Activated T-cell treated with anti-CD3 and anti-CD28 coated beads, Interleukin-2, amount 50 U/mL, for 24 hours (primary cell): ENCODE measurements at regions not wholly inside any gene's neighbourhood (a gene's known extent, or its start where the extent isn't known, plus 50 kb on each side); places are given as distances from the start of the nearest gene placed in this dataset.
"Not testable (repeated sequence)": the region's sequence is repeated elsewhere in the genome, so short reads cannot be mapped to it uniquely, and the experiment has no call there.

Source experiments
- DNase-seq: peaks from one replicate; pipeline ENCODE4 v3.0.0-alpha.2; 2020
- H3K27ac Mint-ChIP-seq: 2 replicates; pipeline ENCODE4 v1.8.0; 2020; ENCODE audit warnings: mild to moderate bottlenecking, mixed read lengths
- H3K27me3 Mint-ChIP-seq: 2 replicates; pipeline ENCODE4 v1.8.0; 2020; ENCODE audit warnings: mixed read lengths
- H3K36me3 Mint-ChIP-seq: 2 replicates; pipeline ENCODE4 v1.8.0; 2020; ENCODE audit warnings: low read depth, mixed read lengths
- H3K4me1 Mint-ChIP-seq: 2 replicates; pipeline ENCODE4 v1.8.0; 2020; ENCODE audit warnings: low read depth, mixed read lengths
- H3K4me3 Mint-ChIP-seq: 2 replicates; pipeline ENCODE4 v1.8.0; 2020; ENCODE audit warnings: mild to moderate bottlenecking, moderate library complexity, mixed read lengths
- H3K9me3 Mint-ChIP-seq: 2 replicates; pipeline ENCODE4 v1.8.0; 2020; ENCODE audit warnings: mixed read lengths

DNA sequence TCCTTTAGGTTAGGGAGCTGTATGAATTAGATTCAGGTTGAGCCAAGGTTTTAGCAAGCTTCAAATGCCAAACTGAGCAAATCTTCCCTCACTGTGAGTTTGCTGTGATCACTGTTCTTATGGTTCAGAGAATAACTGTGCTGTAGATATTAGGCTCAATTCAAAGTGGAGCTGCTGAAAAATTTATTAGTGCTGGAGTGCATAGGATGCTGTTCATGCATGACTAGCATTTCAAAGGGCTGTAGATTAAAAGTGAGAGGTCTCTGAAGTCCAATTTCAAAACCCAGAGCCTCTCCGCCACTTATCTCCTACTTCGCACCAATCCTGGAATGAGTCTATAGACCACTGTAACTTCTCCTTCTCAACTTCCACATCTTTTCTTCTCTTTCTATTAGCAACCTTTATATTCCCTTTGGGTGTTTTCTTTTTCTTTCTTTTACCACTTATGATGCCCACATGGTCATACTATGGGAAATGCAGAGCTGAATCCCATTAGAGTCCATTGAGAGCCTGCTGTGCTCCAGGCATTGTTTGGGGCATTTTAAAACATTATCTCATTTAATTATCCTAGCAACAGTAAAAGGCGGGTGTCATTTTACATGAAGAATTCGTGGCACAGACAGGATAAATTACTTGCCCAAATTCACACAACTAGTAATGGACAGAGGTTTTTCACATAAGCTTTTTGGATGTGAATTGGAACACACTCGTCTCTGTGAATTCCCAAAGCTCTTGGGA is 77.5 kb upstream of the EEA1 start:
- Mint-ChIP-seq H3K4me1 (peaks cover 10% of the 10 kb centered on the region), H3K9me3 (no peaks in the 10 kb centered on the region), H3K27me3 (no peaks in the 10 kb centered on the region), H3K4me3 (no peak overlapping the region), H3K27ac (no peak overlapping the region), H3K36me3 (no peaks in the 10 kb centered on the region)
- DNase-seq = no peak

DNA sequence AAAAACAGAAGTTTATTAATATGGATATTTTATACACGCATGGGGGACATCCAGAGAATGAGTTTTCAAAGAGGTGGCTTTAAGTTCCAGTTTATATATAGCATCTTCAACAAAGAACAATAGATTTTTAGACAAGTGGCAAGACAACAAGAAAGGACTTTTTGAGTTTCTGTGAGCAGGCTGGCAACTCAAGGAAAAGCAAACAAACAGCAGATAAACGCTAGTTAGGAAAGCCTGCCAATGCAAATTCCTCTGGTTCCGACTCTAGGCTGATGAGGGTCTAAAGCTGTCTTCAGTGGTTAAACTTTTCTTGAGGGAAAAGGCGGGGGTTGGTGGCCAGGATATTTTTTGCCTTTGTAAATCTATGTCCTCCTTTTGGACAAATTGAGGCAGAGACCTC is 78.4 kb upstream of the EEA1 start:
- no peaks in the 10 kb centered on the region for H3K36me3 Mint-ChIP-seq
- no peak for DNase-seq

DNA sequence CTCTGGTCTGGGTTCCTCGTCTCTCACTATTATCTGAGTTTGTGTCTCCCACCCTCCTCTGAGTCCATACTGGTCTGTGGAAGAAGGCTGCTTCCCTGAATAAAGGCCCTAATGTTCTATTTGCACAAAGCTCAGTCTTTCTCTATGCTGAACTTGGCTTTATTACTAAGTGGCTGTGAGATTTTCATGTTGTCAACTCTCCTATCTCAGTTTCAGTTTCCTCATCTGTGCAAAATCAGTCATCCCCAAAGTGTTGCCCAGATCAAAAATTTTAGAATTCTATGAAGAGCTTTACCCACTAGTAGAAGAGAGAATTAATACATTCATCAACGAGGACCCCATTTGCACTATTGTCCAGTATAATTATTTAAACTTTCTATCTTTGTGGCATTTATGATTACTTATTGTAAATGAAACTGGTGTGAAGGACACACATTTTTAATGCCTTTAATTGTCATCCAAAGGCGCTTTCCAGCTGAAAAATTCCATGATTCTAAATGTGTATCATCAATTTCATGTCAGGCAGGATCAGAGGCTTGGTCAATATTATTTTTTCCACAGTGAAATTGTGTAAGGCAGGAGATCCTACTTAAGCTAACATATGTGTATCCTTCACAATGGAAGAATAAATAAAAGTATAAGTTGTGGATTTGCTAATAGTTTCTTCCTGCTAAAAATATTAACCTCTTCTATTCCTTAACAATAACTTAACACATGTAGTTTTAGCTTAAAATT is 79.1 kb upstream of the EEA1 start:
- H3K9me3 Mint-ChIP-seq = no peaks in the 10 kb centered on the region
- no peaks in the 10 kb centered on the region for H3K36me3 Mint-ChIP-seq
- no peak overlapping the region for H3K27ac Mint-ChIP-seq
- DNase-seq = no peak
- H3K4me1 Mint-ChIP-seq = peaks cover 10% of the 10 kb centered on the region
- no peaks in the 10 kb centered on the region for H3K27me3 Mint-ChIP-seq
- no peak overlapping the region for H3K4me3 Mint-ChIP-seq

More for the DNA sequence above, 78.4 kb upstream of the EEA1 start:
- Mint-ChIP-seq H3K4me3 (no peak overlapping the region), H3K4me1 (peaks cover 10% of the 10 kb centered on the region), H3K27me3 (no peaks in the 10 kb centered on the region), H3K9me3 (no peaks in the 10 kb centered on the region), H3K27ac (no peak overlapping the region)

DNA sequence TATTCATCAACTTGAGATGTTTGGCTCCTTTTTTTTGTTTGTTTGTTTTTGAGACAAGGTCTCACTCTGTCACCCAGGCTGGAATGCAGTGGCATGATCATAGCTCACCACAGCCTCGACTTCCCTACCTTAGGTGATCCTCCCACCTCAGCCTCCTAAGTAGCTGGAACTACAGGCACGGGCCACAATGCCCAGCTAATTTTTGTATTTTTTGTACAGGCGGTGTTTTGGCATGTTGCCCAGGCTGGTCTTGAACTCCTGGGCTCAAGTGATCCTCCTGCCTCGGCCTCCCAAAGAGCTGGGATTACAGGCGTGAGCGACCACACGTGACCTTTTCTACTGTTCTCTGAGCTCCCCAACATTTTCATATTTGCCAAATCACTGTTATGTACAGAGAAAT is 79.8 kb upstream of the EEA1 start:
- not testable (repeated sequence) for DNase-seq, H3K4me1 Mint-ChIP-seq, H3K27me3 Mint-ChIP-seq, H3K36me3 Mint-ChIP-seq, H3K4me3 Mint-ChIP-seq, H3K9me3 Mint-ChIP-seq, H3K27ac Mint-ChIP-seq

DNA sequence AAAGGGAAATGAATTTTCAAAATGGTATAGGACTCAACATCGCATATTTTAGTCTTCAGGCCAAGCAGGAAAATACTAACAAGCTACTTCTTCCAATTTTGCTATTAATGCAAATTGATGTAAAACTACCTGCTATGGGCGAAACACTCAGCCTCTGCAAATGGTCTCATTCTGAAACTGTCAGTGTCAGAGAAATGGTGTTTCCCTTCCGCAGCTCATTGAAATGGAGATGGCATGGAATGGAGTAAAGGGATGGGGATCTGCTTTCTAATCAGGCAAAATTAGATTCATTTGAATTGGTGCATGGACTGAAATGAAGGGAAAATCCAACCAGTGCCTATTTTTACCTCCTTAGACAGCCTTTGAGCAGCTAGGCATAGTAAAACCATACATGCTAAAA is 80.4 kb upstream of the EEA1 start:
- no peaks in the 10 kb centered on the region for H3K9me3 Mint-ChIP-seq
- H3K4me1 Mint-ChIP-seq = peaks cover 10% of the 10 kb centered on the region
- no peaks in the 10 kb centered on the region for H3K36me3 Mint-ChIP-seq
- H3K27me3 Mint-ChIP-seq = no peaks in the 10 kb centered on the region
- no peak overlapping the region for H3K4me3 Mint-ChIP-seq
- DNase-seq = no peak
- H3K27ac Mint-ChIP-seq = no peak overlapping the region

DNA sequence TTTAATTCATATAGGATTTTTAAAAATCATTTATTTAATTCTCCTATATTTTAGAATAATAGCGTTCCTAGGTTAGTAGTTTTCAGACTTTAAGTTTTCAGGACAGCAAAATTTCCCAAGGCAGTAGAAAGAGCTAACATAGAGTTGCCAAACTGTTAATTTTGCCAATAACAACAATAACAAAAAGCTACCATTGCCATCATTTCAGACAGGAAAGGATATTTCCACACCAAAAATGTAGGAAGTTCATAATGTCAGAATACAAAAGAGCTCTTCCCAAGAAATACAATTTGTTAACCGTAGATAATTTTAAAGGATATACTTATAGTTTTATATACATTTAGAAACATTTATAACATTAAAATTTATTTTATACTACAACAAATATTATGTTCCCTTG is 81.4 kb upstream of the EEA1 start:
- Mint-ChIP-seq H3K36me3 (no peaks in the 10 kb centered on the region), H3K9me3 (no peaks in the 10 kb centered on the region), H3K4me3 (no peak overlapping the region), H3K27me3 (no peaks in the 10 kb centered on the region), H3K27ac (no peak overlapping the region), H3K4me1 (peaks cover 10% of the 10 kb centered on the region)
- DNase-seq = no peak

DNA sequence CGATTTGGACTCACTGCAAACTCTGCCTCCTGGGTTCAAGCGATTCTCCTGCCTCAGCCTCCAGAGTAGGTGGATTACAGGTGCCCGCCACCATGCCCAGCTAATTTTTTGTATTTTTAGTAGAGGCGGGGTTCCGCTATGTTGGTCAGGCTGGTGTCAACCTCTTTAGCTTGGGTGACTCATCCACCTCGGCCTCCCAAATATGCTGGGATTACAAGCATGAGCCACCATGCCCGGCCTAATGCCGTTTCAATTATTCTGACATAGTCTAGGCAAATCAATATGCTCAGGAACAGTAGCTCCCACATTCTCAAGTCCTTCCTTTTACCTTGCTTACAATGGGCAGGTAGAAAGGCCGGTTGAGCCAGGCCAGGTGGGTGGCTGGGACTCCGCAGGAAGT is 82.0 kb upstream of the EEA1 start:
- no peaks in the 10 kb centered on the region for H3K27me3 Mint-ChIP-seq
- no peak overlapping the region for H3K4me3 Mint-ChIP-seq
- no peak overlapping the region for H3K27ac Mint-ChIP-seq

DNA sequence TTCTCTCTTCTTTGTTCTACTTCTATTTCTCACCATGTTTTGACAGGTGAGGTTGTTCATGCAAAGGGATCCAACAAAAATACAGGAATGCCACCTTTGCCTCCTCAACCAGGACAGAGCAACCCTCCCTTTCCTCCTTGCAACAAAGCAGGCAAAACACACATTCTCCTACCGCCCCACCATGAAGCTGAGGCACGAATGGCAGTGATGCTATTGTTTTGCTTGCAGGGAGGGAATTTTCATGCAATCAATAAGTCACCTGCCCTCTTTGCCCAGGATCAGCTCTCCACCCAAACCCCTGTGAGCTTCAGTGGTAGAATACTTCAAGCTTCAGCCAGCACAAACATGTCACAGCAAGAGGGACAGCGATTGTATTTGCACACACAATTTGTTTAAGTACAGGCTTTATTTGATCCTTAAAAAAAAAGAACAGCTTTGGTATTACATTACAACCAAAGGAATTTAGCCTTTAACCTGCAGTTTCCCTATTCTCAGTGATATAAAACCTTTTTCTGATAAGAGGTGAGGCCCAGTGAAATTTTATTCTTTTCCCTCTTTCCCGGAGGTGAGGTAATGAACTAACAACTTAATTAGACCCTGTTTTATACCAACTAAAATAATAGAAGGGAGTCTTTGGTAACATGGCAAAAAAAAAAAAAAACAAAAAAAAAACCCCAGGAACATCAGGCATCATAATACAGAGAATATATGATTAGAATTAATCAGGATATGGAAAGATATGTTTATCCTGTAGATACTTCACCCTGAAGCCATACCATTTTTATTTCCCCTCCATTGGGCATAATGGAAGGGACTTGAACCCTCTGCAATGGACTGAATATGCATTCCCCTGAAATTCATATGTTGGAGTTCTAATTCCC is 87.0 kb upstream of the EEA1 start:
- Mint-ChIP-seq H3K4me3 (no peak overlapping the region), H3K4me1 (peaks cover 3% of the 10 kb centered on the region), H3K9me3 (no peaks in the 10 kb centered on the region), H3K36me3 (no peaks in the 10 kb centered on the region), H3K27ac (no peak overlapping the region), H3K27me3 (no peaks in the 10 kb centered on the region)
- DNase-seq = no peak

More for the DNA sequence above, 82.0 kb upstream of the EEA1 start:
- no peak for DNase-seq
- H3K9me3 Mint-ChIP-seq = no peaks in the 10 kb centered on the region
- peaks cover 10% of the 10 kb centered on the region for H3K4me1 Mint-ChIP-seq
- H3K36me3 Mint-ChIP-seq = no peaks in the 10 kb centered on the region

DNA sequence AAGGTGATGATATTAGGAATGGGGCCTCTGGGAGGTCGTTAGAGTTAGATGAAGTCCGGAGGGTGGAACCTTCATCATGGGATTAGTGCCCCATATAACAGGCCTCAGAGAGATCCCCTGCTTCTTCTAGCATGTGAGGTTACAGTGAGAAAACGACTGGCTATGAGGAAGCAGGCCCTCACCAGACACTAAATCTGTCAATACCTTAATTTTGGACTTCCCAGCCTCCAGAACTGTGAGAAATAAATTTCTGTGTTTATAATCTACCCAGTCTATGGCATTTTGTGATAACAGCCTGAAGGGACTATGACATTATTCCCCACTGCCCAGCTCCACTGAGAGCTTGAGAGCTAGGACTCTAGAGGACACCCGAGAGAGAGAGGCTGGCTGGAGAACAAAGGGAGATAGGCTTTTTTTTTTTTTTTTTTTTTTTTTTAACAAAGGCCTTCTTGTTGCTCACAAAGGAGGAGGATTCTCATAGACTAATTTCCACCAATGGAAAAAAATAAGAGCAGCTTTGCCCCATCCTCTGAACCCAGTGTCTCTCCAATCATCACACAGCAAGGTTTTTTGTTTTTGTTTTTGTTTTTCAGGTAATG is 87.8 kb upstream of the EEA1 start:
- Mint-ChIP-seq H3K27ac (no peak overlapping the region), H3K36me3 (no peaks in the 10 kb centered on the region), H3K4me1 (peaks cover 3% of the 10 kb centered on the region), H3K9me3 (no peaks in the 10 kb centered on the region), H3K27me3 (no peaks in the 10 kb centered on the region), H3K4me3 (no peak overlapping the region)
- DNase-seq = no peak

DNA sequence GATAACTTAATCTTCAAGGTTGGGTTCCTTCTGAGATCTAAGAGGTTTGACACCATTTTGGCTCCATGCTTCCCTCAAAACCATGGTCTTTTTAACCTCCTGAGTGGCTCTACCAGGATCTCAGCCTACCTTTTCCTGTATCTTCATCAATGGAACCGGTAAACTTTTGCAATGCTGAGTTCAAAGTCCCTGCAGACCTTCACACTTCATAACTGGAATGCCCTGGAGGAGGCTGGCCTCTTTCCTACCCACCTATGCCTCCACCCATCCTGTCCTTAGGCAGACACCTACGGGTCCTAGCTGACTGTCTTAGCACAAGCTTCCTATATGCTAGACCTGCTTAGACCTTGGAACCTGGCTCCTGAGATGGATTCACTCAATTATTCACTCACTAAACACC is 89.5 kb upstream of the EEA1 start:
- H3K4me1 Mint-ChIP-seq = peaks cover 3% of the 10 kb centered on the region
- H3K4me3 Mint-ChIP-seq = no peak overlapping the region
- no peak overlapping the region for H3K27ac Mint-ChIP-seq
- DNase-seq = no peak
- no peaks in the 10 kb centered on the region for H3K27me3 Mint-ChIP-seq
- no peaks in the 10 kb centered on the region for H3K9me3 Mint-ChIP-seq
- H3K36me3 Mint-ChIP-seq = no peaks in the 10 kb centered on the region

DNA sequence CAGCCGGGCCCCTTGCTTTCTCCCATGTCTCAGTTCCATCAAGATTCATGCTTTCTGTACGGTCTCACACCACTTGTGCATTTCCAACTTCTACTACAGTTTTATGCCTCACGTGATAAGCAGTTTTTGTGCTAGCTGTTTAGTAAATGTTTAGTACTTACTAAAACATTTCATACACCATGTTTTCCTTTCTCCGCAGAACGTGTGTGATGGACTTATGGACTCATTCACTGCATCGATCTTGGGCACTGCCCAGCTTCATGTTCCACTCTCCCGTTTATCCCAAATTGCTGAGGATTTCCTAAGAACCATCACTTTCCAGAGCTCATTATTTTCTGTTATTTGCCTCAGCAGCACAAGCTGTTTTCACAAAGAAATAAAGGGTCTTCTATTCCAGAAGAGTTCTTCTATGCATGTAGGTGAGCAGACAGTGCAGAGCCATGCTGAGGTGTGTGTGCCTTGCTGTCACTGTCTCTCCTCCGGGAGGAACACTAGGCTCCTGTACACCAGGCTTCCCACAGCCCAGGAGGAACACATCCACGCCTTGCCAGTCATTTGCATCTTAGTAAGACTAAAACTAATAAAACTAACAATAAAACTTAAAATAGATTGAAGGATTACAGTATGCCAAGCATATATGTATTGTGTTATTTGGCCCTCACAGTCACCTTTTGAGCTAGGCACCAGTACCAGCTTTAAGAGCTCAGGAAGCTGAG is 90.3 kb upstream of the EEA1 start:
- Mint-ChIP-seq H3K9me3 (no peaks in the 10 kb centered on the region), H3K36me3 (no peaks in the 10 kb centered on the region), H3K27ac (no peak overlapping the region), H3K4me1 (peaks cover 3% of the 10 kb centered on the region), H3K4me3 (no peak overlapping the region), H3K27me3 (no peaks in the 10 kb centered on the region)
- DNase-seq = no peak

DNA sequence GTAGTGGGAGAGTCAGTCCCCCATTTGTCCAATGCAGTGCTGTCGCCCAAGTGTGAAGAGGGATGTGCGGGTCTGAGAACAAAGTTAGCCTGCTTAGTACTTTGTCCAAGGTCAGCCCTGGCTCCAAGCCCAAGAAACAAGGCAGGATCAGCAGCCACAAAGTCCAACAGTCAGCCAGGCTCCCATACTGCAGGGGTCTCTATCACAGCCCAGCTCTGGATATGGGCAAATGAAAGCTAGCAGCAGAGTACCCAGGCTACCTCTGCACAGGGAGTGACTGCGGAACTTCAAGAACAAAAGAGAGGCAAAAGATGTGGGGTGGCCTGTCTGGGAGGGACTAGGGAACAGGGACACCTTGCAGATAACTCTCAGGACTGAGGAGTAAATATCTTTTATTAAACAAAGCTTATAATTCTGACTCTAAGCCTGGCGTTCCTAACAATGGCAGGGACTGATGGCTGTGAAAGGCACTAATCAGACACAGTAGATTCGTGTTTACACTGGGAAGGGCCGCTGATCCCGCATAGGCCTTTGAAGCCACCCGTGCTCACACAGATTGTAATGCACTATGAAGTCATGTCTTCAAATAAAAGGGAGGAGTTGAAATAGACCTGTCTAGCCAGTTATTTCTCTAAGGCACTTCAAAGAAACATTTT is 91.0 kb upstream of the EEA1 start:
- H3K27me3 Mint-ChIP-seq = no peaks in the 10 kb centered on the region

DNA sequence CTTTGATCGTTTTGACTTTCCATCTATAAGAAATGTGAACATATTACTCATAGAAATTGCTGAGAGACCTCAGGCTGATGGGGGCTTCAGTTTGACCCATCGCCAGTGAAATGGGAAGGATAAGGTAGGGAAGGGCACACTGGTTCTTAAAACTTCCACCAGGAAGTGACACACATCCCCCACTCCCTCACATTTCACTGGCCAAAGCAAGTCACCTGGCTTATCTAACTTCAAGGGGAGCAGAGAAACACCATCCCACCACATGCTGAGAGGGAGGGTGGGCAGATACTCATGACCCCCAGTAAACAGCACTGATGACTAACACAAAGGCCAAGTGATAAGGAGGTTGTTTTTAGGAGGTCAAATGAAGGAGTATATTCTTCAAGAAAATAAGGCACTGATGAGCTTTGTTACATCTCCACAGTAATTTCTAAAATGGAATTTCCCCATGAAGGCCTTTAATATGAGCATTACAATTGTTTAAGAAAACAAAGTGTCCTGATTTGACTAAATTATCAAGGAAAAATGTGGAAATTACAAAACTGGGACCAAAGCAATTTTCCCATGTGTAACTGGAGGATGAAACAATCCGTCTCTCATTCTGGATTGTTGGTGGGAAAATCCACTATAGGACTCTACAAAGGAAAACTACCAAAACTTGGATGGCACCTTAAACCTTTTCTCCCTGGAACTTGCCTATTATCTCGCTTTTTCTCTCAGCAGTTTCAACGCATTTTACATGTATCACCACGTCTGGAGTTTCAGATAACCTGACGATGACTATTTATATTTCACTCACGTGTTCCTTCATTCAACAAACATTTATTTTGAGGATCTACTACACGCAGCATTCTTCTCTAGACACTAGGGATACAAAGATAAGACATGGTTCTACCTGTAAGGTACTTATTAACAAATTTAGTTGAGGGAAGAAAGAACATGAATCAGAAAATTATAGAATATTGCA is 91.8 kb upstream of the EEA1 start:
- H3K36me3 Mint-ChIP-seq = no peaks in the 10 kb centered on the region
- no peak overlapping the region for H3K4me3 Mint-ChIP-seq
- H3K9me3 Mint-ChIP-seq = no peaks in the 10 kb centered on the region
- H3K4me1 Mint-ChIP-seq = peaks cover 3% of the 10 kb centered on the region
- no peak overlapping the region for H3K27ac Mint-ChIP-seq
- H3K27me3 Mint-ChIP-seq = no peaks in the 10 kb centered on the region
- no peak for DNase-seq

More for the DNA sequence above, 91.0 kb upstream of the EEA1 start:
- H3K4me3 Mint-ChIP-seq = no peak overlapping the region
- H3K4me1 Mint-ChIP-seq = peaks cover 3% of the 10 kb centered on the region
- no peak for DNase-seq
- H3K27ac Mint-ChIP-seq = no peak overlapping the region
- no peaks in the 10 kb centered on the region for H3K9me3 Mint-ChIP-seq
- no peaks in the 10 kb centered on the region for H3K36me3 Mint-ChIP-seq
